ENCODE measurements at regions not wholly inside any gene's neighbourhood (a gene's known extent, or its start where the extent isn't known, plus 50 kb on each side); places are given as distances from the start of the nearest gene placed in this dataset.
A peak's percentile ranks its signal among the peaks of the same experiment; 100 is the strongest.

DNA sequence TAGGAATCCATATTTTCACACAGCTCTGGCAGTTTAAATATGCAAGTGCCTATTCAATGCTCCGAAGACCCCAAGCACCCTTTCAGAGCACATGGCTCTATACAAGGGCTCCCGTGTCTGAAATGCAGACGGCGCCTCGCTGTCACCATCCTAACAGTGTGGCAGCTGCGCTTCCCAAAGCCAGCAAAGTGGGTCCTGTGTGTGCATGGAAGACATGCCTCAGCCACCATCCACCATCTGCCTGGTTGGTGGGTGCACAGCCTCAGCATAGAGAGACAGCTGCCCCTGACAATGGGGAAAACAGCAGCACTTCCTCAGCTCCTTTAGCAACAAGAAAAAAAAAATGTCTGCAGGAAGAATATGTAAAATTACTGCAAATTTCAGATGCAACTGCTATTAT is 218.1 kb downstream of the SP3 start:
- in situ Hi-C loops (cut with HindIII; ENCODE audit: low pct_ligation_motif_present, low sequenced_read_pairs) = no loop called here

GRCh38 chr2:173749315-173749714 is 215.9 kb downstream of the SP3 start:
- Histone ChIP-seq H3K4me3 (ENCODE audit: low read depth, low read length) (no peak overlapping the region), H3K27me3 (replicated peaks) (no peaks in the 10 kb centered on the region)
- DNase-seq = peak; percentile 17

More for the DNA sequence above, 218.1 kb downstream of the SP3 start:
- DNase-seq = no peak
- no peaks in the 10 kb centered on the region for H3K36me3 ChIP-seq (replicated peaks)
- TF ChIP-seq, protein P1, sequence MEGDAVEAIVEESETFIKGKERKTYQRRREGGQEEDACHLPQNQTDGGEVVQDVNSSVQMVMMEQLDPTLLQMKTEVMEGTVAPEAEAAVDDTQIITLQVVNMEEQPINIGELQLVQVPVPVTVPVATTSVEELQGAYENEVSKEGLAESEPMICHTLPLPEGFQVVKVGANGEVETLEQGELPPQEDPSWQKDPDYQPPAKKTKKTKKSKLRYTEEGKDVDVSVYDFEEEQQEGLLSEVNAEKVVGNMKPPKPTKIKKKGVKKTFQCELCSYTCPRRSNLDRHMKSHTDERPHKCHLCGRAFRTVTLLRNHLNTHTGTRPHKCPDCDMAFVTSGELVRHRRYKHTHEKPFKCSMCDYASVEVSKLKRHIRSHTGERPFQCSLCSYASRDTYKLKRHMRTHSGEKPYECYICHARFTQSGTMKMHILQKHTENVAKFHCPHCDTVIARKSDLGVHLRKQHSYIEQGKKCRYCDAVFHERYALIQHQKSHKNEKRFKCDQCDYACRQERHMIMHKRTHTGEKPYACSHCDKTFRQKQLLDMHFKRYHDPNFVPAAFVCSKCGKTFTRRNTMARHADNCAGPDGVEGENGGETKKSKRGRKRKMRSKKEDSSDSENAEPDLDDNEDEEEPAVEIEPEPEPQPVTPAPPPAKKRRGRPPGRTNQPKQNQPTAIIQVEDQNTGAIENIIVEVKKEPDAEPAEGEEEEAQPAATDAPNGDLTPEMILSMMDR (IDR thresholded peaks at IDR 0.05; ENCODE audit: low read depth, low read length, missing control alignments) = no peak
- H3K4me3 ChIP-seq (ENCODE audit: low read depth, low read length) = no peak overlapping the region
- H3K27ac ChIP-seq = no peak overlapping the region
- no peaks in the 10 kb centered on the region for H3K27me3 ChIP-seq (replicated peaks)

DNA sequence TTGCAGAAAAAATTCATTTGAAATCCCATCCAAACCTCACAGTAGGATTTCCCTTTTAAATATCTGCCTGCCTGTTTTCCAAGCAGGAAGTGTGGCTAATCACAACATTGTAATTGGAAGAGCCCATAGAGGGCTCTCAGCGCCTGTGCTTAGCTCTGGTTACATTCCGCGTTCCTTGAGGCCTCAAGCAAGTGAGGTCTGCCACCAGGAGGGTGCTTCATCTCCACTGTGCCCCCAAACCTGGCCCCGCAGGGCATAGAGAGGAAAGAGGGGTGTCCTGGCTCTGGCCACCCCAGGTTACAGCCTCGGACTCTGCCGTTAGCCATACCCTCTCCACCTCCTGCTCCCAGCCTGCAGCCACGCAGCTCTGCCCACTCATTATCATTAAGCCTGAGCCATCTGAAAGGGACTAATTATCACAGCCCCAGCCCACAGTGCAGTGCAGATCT is 214.8 kb downstream of the SP3 start:
- in situ Hi-C loops (cut with HindIII; ENCODE audit: low pct_ligation_motif_present, low sequenced_read_pairs) = no loop called here
- Histone ChIP-seq H3K4me3 (ENCODE audit: low read depth, low read length) (no peak overlapping the region), H3K27ac (no peak overlapping the region), H3K27me3 (replicated peaks) (no peaks in the 10 kb centered on the region), H3K36me3 (replicated peaks) (no peaks in the 10 kb centered on the region)
- DNase-seq = no peak
- TF ChIP-seq, protein P1 (IDR thresholded peaks at IDR 0.05; ENCODE audit: low read depth, low read length, missing control alignments) = peak; percentile 47

More at GRCh38 chr2:173749315-173749714, 215.9 kb downstream of the SP3 start:
- Histone ChIP-seq H3K27ac (no peak overlapping the region), H3K36me3 (replicated peaks) (no peaks in the 10 kb centered on the region)
- in situ Hi-C loops (cut with HindIII; ENCODE audit: low pct_ligation_motif_present, low sequenced_read_pairs) = no loop called here
- TF ChIP-seq, protein P1 (IDR thresholded peaks at IDR 0.05; ENCODE audit: low read depth, low read length, missing control alignments) = peak; percentile 65

DNA sequence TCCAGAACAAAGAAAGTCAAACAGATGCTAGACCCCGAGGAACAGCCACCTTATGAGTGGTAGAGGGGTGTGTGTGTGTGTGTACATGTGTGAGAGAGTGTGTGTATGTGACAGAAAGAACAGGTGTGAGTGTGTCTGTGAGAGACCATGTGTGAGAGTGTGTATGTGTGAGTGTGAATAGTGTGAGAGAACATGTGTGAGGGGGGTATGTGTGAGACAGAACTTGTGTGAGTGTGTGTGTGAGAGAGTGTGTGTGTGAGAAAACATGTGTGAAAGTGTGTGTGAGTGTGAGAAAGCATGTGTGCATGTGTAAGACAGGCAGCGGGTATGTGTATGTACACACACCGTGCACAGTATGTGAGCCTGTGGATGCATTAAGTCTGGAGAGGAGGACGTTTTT is 214.3 kb downstream of the SP3 start:
- Histone ChIP-seq H3K36me3 (replicated peaks) (no peaks in the 10 kb centered on the region), H3K27ac (no peak overlapping the region), H3K27me3 (replicated peaks) (no peaks in the 10 kb centered on the region), H3K4me3 (ENCODE audit: low read depth, low read length) (no peak overlapping the region)
- in situ Hi-C loops (cut with HindIII; ENCODE audit: low pct_ligation_motif_present, low sequenced_read_pairs) = no loop called here
- TF ChIP-seq, protein P1 (IDR thresholded peaks at IDR 0.05; ENCODE audit: low read depth, low read length, missing control alignments) = no peak
- DNase-seq = no peak

GRCh38 chr2:173751245-173751975 is 213.8 kb downstream of the SP3 start:
- no peak for DNase-seq
- Histone ChIP-seq H3K4me3 (ENCODE audit: low read depth, low read length) (no peak overlapping the region), H3K36me3 (replicated peaks) (no peaks in the 10 kb centered on the region), H3K27me3 (replicated peaks) (no peaks in the 10 kb centered on the region), H3K27ac (no peak overlapping the region)
- TF ChIP-seq, protein P1 (IDR thresholded peaks at IDR 0.05; ENCODE audit: low read depth, low read length, missing control alignments) = no peak
- in situ Hi-C loops (cut with HindIII; ENCODE audit: low pct_ligation_motif_present, low sequenced_read_pairs) = no loop called here

DNA sequence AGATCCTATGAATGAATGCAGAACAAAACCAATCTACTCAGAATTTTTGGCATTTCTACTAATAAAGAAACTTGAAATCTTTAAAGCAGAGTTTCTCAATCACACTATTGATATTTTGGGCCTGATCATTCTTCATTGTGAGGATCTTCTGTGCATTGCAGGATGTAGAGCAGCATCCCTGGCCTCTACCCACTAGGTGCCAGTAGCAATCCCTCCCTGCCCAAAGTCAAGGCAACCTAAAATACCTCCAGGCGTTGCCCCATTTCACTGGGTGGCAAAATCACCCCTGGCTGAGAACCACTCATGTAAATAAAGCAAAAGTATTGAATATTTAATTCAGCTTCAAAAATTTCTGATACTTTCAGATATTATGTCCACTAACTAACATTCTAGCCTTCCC is 213.0 kb downstream of the SP3 start:
- in situ Hi-C loops (cut with HindIII; ENCODE audit: low pct_ligation_motif_present, low sequenced_read_pairs) = no loop called here
- Histone ChIP-seq H3K4me3 (ENCODE audit: low read depth, low read length) (no peak overlapping the region), H3K27ac (no peak overlapping the region), H3K36me3 (replicated peaks) (no peaks in the 10 kb centered on the region), H3K27me3 (replicated peaks) (no peaks in the 10 kb centered on the region)
- TF ChIP-seq, protein P1 (IDR thresholded peaks at IDR 0.05; ENCODE audit: low read depth, low read length, missing control alignments) = peak; percentile 69
- DNase-seq = no peak
